Breast epithelium (tissue), 3 donors: ENCODE measurements at regions not wholly inside any gene's neighbourhood (a gene's known extent, or its start where the extent isn't known, plus 50 kb on each side); places are given as distances from the start of the nearest gene placed in this dataset.

Experiments used
- POLR2A ChIP-seq: fragments of 450-650 bp; IDR thresholded peaks from one replicate; pipeline ENCODE4 v1.6.1; 2016; ENCODE audit warnings: antibody characterized with exemption, mild to moderate bottlenecking, moderate library complexity
- POLR2AphosphoS5 ChIP-seq, 3 donors: sonication (generic); formaldehyde crosslinking; IDR thresholded peaks; one replicate each; pipeline ENCODE4 v1.6.1; 2017; ENCODE audit warnings: antibody characterized with exemption in 3 of 3
- TF ChIP-seq, protein P1 (sequence below), 3 donors: fragments of 450-650 bp; IDR thresholded peaks; one replicate each; pipeline ENCODE4 v1.5.1; 2016 to 2017; ENCODE audit warnings: antibody characterized with exemption in 3 of 3, mild to moderate bottlenecking in 3 of 3, moderate library complexity in 3 of 3

DNA sequence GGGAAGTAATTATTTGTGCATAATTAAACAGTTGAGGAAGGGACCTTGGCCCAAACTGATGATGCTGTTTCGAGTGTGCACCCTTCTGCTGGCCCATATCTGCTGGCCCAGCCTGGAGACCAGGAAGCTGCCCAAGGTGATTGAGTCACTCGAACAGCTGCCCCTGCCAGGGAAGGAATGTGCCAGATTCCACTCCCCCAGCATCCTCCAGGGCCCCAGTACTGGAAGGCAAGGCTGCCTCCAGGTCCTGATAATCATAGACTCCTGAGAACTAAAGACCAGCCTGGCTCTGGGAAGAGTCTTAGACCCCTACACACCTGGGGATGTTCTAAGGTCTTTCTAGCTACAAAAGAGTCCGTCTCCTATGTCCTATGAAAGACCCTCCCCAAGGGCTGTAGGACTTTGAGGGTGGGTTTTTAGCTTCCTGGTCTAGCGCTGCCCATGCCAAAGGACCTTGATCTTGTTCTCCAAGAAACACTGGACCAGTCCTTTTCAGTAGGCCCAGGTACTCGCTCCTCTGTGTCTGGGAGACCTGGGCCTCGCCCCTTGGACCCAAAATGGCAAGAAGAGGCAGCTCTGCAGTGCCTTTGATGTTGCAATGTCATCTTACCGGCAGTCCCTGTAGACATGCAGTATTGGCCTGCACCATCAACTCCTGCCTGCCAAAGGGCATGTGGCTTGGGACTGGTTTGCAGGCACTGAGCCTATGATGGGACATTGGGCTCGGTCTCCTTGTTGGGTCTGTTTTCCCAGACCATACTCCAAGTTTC, 103.2 kb upstream of the GPR26 start:
- TF ChIP-seq, protein P1, sequence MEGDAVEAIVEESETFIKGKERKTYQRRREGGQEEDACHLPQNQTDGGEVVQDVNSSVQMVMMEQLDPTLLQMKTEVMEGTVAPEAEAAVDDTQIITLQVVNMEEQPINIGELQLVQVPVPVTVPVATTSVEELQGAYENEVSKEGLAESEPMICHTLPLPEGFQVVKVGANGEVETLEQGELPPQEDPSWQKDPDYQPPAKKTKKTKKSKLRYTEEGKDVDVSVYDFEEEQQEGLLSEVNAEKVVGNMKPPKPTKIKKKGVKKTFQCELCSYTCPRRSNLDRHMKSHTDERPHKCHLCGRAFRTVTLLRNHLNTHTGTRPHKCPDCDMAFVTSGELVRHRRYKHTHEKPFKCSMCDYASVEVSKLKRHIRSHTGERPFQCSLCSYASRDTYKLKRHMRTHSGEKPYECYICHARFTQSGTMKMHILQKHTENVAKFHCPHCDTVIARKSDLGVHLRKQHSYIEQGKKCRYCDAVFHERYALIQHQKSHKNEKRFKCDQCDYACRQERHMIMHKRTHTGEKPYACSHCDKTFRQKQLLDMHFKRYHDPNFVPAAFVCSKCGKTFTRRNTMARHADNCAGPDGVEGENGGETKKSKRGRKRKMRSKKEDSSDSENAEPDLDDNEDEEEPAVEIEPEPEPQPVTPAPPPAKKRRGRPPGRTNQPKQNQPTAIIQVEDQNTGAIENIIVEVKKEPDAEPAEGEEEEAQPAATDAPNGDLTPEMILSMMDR (IDR thresholded peaks at IDR 0.05), result no peak
- TF ChIP-seq POLR2AphosphoS5 (IDR thresholded peaks at IDR 0.05) (no peak), POLR2A (no peak)
